Mesenchymal stem cell (in vitro differentiated cells and primary cell): ENCODE measurements at regions not wholly inside any gene's neighbourhood (a gene's known extent, or its start where the extent isn't known, plus 50 kb on each side); places are given as distances from the start of the nearest gene placed in this dataset.

Experiments
- DNase-seq: peaks from one replicate; pipeline ENCODE4 v3.0.0-alpha.2; 2013
- H2AFZ ChIP-seq: one replicate; pipeline ENCODE4 v1.6.1; 2013; ENCODE audit warnings: low read depth, mild to moderate bottlenecking, control low read depth, inconsistent platforms, low read length, moderate library complexity
- H2AK5ac ChIP-seq: 2 replicates; pipeline ENCODE4 v1.6.1; 2013; ENCODE audit warnings: low read length, moderate library complexity, mild to moderate bottlenecking, inconsistent platforms; ENCODE audit not compliant: severe bottlenecking
- H2BK120ac ChIP-seq: one replicate; pipeline ENCODE4 v1.6.1; 2013; ENCODE audit warnings: low read depth, mild to moderate bottlenecking, inconsistent platforms, low read length, moderate library complexity
- H2BK12ac ChIP-seq, 2 experiments: one replicate each; pipeline ENCODE4 v1.6.1; 2013; ENCODE audit warnings: inconsistent platforms in 2 of 2, low read length in 2 of 2, mild to moderate bottlenecking in 2 of 2, moderate library complexity in 2 of 2, control low read depth in 1 of 2
- H2BK15ac ChIP-seq: one replicate; pipeline ENCODE4 v1.6.1; 2013; ENCODE audit warnings: mild to moderate bottlenecking, low read depth, inconsistent platforms; ENCODE audit not compliant: poor library complexity, severe bottlenecking
- H2BK5ac ChIP-seq: 2 replicates; pipeline ENCODE4 v1.6.1; 2013; ENCODE audit warnings: low read depth, mild to moderate bottlenecking, low read length, control low read depth, inconsistent platforms; ENCODE audit not compliant: poor library complexity, severe bottlenecking
- H3K14ac ChIP-seq, 2 experiments: one replicate each; pipeline ENCODE4 v1.6.1; 2013; ENCODE audit warnings: inconsistent platforms in 2 of 2, low read length in 2 of 2, control low read depth in 1 of 2, mild to moderate bottlenecking in 1 of 2, moderate library complexity in 1 of 2
- H3K18ac ChIP-seq, 2 experiments: one replicate each; pipeline ENCODE4 v1.6.1; 2013; ENCODE audit warnings: inconsistent platforms in 2 of 2, low read length in 2 of 2, control low read depth in 1 of 2, low read depth in 1 of 2, mild to moderate bottlenecking in 1 of 2
- H3K23ac ChIP-seq, 2 experiments: one replicate each; pipeline ENCODE4 v1.6.1; 2013; ENCODE audit warnings: inconsistent platforms in 2 of 2, low read length in 2 of 2, mild to moderate bottlenecking in 2 of 2, moderate library complexity in 2 of 2, control low read depth in 1 of 2
- H3K27ac ChIP-seq: 2 replicates; pipeline ENCODE4 v1.5.1; 2013; ENCODE audit warnings: mild to moderate bottlenecking, moderate library complexity, low read length, control low read depth, inconsistent platforms; ENCODE audit not compliant: poor library complexity, severe bottlenecking
- H3K27me3 ChIP-seq, 2 experiments: 2 replicates each; pipeline versions ENCODE4 v1.6.1 to v1.7.0; 2013; ENCODE audit warnings: low read length in 2 of 2, mild to moderate bottlenecking in 2 of 2, moderate library complexity in 2 of 2, control low read depth in 1 of 2, inconsistent platforms in 1 of 2; ENCODE audit not compliant: control insufficient read depth in 1 of 2, insufficient read depth in 1 of 2
- H3K36me3 ChIP-seq, 2 experiments: 2 replicates each; pipeline versions ENCODE4 v1.6.1 to v1.7.0; 2013; ENCODE audit warnings: low read length in 2 of 2, control low read depth in 1 of 2, inconsistent platforms in 1 of 2, low read depth in 1 of 2, mild to moderate bottlenecking in 1 of 2; ENCODE audit not compliant: insufficient read depth in 2 of 2, control insufficient read depth in 1 of 2
- H3K4ac ChIP-seq, 2 experiments: one replicate each; pipeline ENCODE4 v1.6.1; 2013; ENCODE audit warnings: inconsistent platforms in 2 of 2, low read length in 2 of 2, mild to moderate bottlenecking in 2 of 2, moderate library complexity in 2 of 2, control low read depth in 1 of 2, low read depth in 1 of 2
- H3K4me1 ChIP-seq: 2 replicates; pipeline ENCODE4 v1.6.1; 2013; ENCODE audit warnings: low read depth, low read length, control low read depth; ENCODE audit not compliant: control insufficient read depth, insufficient read depth
- H3K4me2 ChIP-seq: 2 replicates; pipeline ENCODE4 v1.6.1; 2013; ENCODE audit warnings: low read length, mild to moderate bottlenecking, inconsistent platforms; ENCODE audit not compliant: poor library complexity, severe bottlenecking
- H3K4me3 ChIP-seq, 2 experiments: 2 replicates each; pipeline versions ENCODE4 v1.5.1 to v1.7.0; 2013; ENCODE audit warnings: low read length in 2 of 2, mild to moderate bottlenecking in 2 of 2, control low read depth in 1 of 2, low read depth in 1 of 2; ENCODE audit not compliant: insufficient read depth in 1 of 2
- H3K79me1 ChIP-seq: replicated peaks from 2 replicates; pipeline ENCODE4 v1.6.1; 2013; ENCODE audit warnings: mild to moderate bottlenecking, control low read depth, low read length, inconsistent platforms; ENCODE audit not compliant: poor library complexity, severe bottlenecking
- H3K9ac ChIP-seq: 2 replicates; pipeline ENCODE4 v1.7.0; 2013; ENCODE audit warnings: mild to moderate bottlenecking, low read length, moderate library complexity
- H3K9me3 ChIP-seq: 2 replicates; pipeline ENCODE4 v1.7.0; 2013; ENCODE audit warnings: mild to moderate bottlenecking, low read length; ENCODE audit not compliant: control insufficient read depth
- H4K8ac ChIP-seq: one replicate; pipeline ENCODE4 v1.6.1; 2013; ENCODE audit warnings: inconsistent platforms, mild to moderate bottlenecking, low read length, moderate library complexity
- H4K91ac ChIP-seq: one replicate; pipeline ENCODE4 v1.6.1; 2013; ENCODE audit warnings: mild to moderate bottlenecking, low read length, inconsistent platforms
- WGBS: methylation state at CpG from one replicate; pipeline ENCODE4 v1.1.7; 2013; ENCODE audit warnings: mixed read lengths; 5-methylcytosine and 5-hydroxymethylcytosine counted together

DNA sequence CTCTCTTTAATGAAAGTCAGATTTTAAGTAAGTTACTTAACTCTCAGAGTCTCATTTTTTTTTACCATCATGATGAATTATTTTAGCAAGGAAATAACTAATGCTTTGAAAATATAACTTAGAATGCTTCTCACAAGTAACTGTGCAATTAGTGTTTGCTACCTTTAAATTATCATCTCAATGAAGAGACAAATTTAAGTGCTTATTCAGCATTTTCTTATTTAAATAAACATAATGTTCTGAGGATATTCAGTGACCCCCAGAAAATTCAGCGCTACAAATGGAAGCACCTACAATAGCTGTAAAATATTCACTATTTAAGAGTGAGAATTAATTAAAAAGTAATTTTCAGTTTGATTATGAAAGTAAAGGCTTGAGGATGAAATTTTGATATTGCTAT is 527.2 kb downstream of the SLITRK1 start:
- no peak overlapping the region for H3K4me2 ChIP-seq
- no peak overlapping the region for H3K18ac ChIP-seq
- H3K79me1 ChIP-seq = no peaks in the 10 kb centered on the region
- no peaks in the 10 kb centered on the region for H3K4me1 ChIP-seq
- WGBS = no CpG with 5 or more reads among the region's 1 CpG
- H3K4me3 ChIP-seq = no peak overlapping the region
- DNase-seq = no peak
- no peak overlapping the region for H4K8ac ChIP-seq
- H2AFZ ChIP-seq = no peak overlapping the region
- H2BK5ac ChIP-seq = no peak overlapping the region
- H2AK5ac ChIP-seq = no peak overlapping the region
- no peak overlapping the region for H2BK12ac ChIP-seq
- no peak overlapping the region for H3K4ac ChIP-seq
- H3K9me3 ChIP-seq = no peaks in the 10 kb centered on the region
- no peak overlapping the region for H3K27ac ChIP-seq
- no peak overlapping the region for H2BK15ac ChIP-seq
- H4K91ac ChIP-seq = no peak overlapping the region
- H3K27me3 ChIP-seq = no peaks in the 10 kb centered on the region
- no peak overlapping the region for H3K23ac ChIP-seq
- H3K36me3 ChIP-seq = no peaks in the 10 kb centered on the region
- no peak overlapping the region for H2BK120ac ChIP-seq
- no peak overlapping the region for H3K14ac ChIP-seq
- H3K9ac ChIP-seq = no peak overlapping the region

DNA sequence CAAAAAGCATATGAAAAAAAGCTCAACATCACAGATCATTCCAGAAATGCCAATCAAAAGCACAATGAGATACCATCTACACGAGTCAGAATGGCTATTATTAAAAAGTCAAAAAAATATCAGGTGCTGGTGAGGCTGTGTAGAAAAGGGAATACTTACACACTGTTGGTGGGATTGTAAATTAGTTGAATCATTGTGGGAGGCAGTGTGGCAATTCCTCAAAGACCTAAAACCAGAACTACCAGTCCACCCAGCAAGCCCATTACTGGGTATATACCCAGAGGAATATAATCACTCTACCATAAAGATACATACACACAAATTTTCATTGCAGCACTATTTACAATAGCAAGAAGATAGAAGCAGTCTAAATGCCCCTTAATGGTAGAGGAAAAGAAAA is 529.9 kb downstream of the SLITRK1 start:
- no peak overlapping the region for H3K9ac ChIP-seq
- no peak overlapping the region for H4K8ac ChIP-seq
- H3K4me2 ChIP-seq = no peak overlapping the region
- H3K23ac ChIP-seq = no peak overlapping the region
- no peak overlapping the region for H2AK5ac ChIP-seq
- no peak overlapping the region for H2BK12ac ChIP-seq
- 83% methylated on average over 1 of the region's 1 CpG for WGBS
- no peaks in the 10 kb centered on the region for H3K27me3 ChIP-seq
- H2AFZ ChIP-seq = no peak overlapping the region
- H3K4me1 ChIP-seq = no peaks in the 10 kb centered on the region
- no peak overlapping the region for H2BK5ac ChIP-seq
- H3K27ac ChIP-seq = no peak overlapping the region
- no peak overlapping the region for H2BK15ac ChIP-seq
- no peaks in the 10 kb centered on the region for H3K9me3 ChIP-seq
- no peaks in the 10 kb centered on the region for H3K79me1 ChIP-seq
- H3K4me3 ChIP-seq = no peak overlapping the region
- no peak overlapping the region for H2BK120ac ChIP-seq
- no peak for DNase-seq
- no peak overlapping the region for H3K14ac ChIP-seq
- H4K91ac ChIP-seq = no peak overlapping the region
- no peak overlapping the region for H3K18ac ChIP-seq
- no peaks in the 10 kb centered on the region for H3K36me3 ChIP-seq
- H3K4ac ChIP-seq = no peak overlapping the region

DNA sequence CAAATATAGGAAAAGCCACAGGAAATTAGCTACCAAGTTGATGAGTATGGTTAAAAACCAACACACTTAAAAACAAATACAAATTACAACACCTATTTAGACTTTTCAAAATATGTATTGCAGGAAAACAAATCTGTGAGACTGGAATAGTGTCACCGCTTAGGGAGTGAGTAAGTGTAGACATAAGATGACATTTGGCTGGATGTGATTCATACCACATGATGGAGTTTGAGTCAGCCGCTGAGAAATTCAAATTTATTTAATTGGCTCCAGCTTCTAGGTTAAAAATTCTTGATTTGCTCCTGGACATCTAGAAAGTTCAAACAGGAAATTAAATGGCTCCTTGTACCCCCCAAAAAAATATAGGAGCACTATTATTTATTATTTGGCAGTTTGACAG is 531.7 kb downstream of the SLITRK1 start:
- Histone ChIP-seq H2BK5ac (no peak overlapping the region), H3K27ac (no peak overlapping the region)
- 83% methylated on average over 1 of the region's 2 CpGs for WGBS

DNA sequence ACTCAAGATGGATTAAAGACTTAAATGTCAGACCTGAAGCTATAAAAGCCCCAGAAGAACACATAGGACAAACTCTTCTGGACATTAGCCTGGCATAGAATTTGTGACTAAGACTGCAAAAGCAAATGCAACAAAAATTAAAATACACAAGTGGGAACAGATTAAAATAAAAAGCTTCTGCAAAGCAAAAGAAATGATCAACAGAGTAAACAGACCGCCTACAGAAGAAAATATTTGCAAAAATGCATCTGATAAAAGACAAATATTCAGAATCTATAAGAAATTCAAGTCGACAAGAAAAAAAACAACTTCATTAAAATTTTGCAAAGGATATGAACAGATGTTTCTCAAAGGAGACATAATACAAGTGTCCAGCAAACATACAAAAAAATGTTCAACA is 537.8 kb downstream of the SLITRK1 start:
- H3K4me1 ChIP-seq = no peaks in the 10 kb centered on the region
- H2BK12ac ChIP-seq = no peak overlapping the region
- DNase-seq = no peak
- no peak overlapping the region for H2AFZ ChIP-seq
- H3K27ac ChIP-seq = no peak overlapping the region
- H3K4me2 ChIP-seq = no peak overlapping the region
- H3K23ac ChIP-seq = no peak overlapping the region
- H3K79me1 ChIP-seq = no peaks in the 10 kb centered on the region
- no peak overlapping the region for H2BK120ac ChIP-seq
- no peak overlapping the region for H2BK15ac ChIP-seq
- no peak overlapping the region for H4K91ac ChIP-seq
- H2AK5ac ChIP-seq = no peak overlapping the region
- no peak overlapping the region for H3K9ac ChIP-seq
- no peak overlapping the region for H3K4ac ChIP-seq
- no peak overlapping the region for H2BK5ac ChIP-seq
- H3K27me3 ChIP-seq = no peaks in the 10 kb centered on the region
- H4K8ac ChIP-seq = no peak overlapping the region
- no CpG with 5 or more reads among the region's 2 CpGs for WGBS
- H3K18ac ChIP-seq = no peak overlapping the region
- H3K14ac ChIP-seq = no peak overlapping the region
- no peak overlapping the region for H3K4me3 ChIP-seq
- no peaks in the 10 kb centered on the region for H3K9me3 ChIP-seq
- H3K36me3 ChIP-seq = no peaks in the 10 kb centered on the region

More for the DNA sequence above, 531.7 kb downstream of the SLITRK1 start:
- H3K9me3 ChIP-seq = no peaks in the 10 kb centered on the region
- H3K36me3 ChIP-seq = no peaks in the 10 kb centered on the region
- DNase-seq = no peak
- no peak overlapping the region for H3K14ac ChIP-seq
- H4K91ac ChIP-seq = no peak overlapping the region
- no peak overlapping the region for H2BK15ac ChIP-seq
- no peak overlapping the region for H2BK120ac ChIP-seq
- H3K4me1 ChIP-seq = no peaks in the 10 kb centered on the region
- no peak overlapping the region for H3K4me2 ChIP-seq
- H3K4me3 ChIP-seq = no peak overlapping the region
- no peak overlapping the region for H2AK5ac ChIP-seq
- H3K79me1 ChIP-seq = no peaks in the 10 kb centered on the region
- H3K23ac ChIP-seq = no peak overlapping the region
- no peaks in the 10 kb centered on the region for H3K27me3 ChIP-seq
- no peak overlapping the region for H4K8ac ChIP-seq
- H2AFZ ChIP-seq = no peak overlapping the region
- no peak overlapping the region for H3K18ac ChIP-seq
- H2BK12ac ChIP-seq = no peak overlapping the region
- H3K9ac ChIP-seq = no peak overlapping the region
- H3K4ac ChIP-seq = no peak overlapping the region
